Mesodermal cell (in vitro differentiated cells): ENCODE measurements at regions not wholly inside any gene's neighbourhood (a gene's known extent, or its start where the extent isn't known, plus 50 kb on each side); places are given as distances from the start of the nearest gene placed in this dataset.
A peak's percentile ranks its signal among the peaks of the same experiment; 100 is the strongest.
"Not testable (repeated sequence)": the region's sequence is repeated elsewhere in the genome, so short reads cannot be mapped to it uniquely, and the experiment has no call there.

Experiments
- H3K27ac ChIP-seq: 2 replicates; pipeline ENCODE4 v1.7.0; 2013; ENCODE audit warnings: mild to moderate bottlenecking, low read depth, low read length, moderate library complexity; ENCODE audit not compliant: severe bottlenecking
- H3K36me3 ChIP-seq: 2 replicates; pipeline ENCODE4 v1.7.1; 2013; ENCODE audit warnings: mild to moderate bottlenecking, low read length, moderate library complexity; ENCODE audit not compliant: control insufficient read depth, insufficient read depth
- H3K4me1 ChIP-seq: one replicate; pipeline ENCODE4 v1.7.1; 2013; ENCODE audit warnings: mild to moderate bottlenecking, low read length; ENCODE audit not compliant: insufficient read depth, control insufficient read depth, poor library complexity, severe bottlenecking
- H3K4me3 ChIP-seq: 2 replicates; pipeline ENCODE4 v1.7.0; 2013; ENCODE audit warnings: low read length, control low read depth, mild to moderate bottlenecking; ENCODE audit not compliant: insufficient read depth, poor library complexity, severe bottlenecking; ENCODE audit errors: extremely low read depth
- H3K9me3 ChIP-seq: 2 replicates; pipeline ENCODE4 v1.7.1; 2013; ENCODE audit warnings: mild to moderate bottlenecking, low read length, moderate library complexity; ENCODE audit not compliant: control insufficient read depth
- WGBS, 2 experiments: methylation state at CpG; one replicate each; pipeline ENCODE4 v1.1.5; 2013; ENCODE audit warnings: missing lambda C conversion rate in 2 of 2; ENCODE audit not compliant: insufficient coverage in 2 of 2; 5-methylcytosine and 5-hydroxymethylcytosine counted together

DNA sequence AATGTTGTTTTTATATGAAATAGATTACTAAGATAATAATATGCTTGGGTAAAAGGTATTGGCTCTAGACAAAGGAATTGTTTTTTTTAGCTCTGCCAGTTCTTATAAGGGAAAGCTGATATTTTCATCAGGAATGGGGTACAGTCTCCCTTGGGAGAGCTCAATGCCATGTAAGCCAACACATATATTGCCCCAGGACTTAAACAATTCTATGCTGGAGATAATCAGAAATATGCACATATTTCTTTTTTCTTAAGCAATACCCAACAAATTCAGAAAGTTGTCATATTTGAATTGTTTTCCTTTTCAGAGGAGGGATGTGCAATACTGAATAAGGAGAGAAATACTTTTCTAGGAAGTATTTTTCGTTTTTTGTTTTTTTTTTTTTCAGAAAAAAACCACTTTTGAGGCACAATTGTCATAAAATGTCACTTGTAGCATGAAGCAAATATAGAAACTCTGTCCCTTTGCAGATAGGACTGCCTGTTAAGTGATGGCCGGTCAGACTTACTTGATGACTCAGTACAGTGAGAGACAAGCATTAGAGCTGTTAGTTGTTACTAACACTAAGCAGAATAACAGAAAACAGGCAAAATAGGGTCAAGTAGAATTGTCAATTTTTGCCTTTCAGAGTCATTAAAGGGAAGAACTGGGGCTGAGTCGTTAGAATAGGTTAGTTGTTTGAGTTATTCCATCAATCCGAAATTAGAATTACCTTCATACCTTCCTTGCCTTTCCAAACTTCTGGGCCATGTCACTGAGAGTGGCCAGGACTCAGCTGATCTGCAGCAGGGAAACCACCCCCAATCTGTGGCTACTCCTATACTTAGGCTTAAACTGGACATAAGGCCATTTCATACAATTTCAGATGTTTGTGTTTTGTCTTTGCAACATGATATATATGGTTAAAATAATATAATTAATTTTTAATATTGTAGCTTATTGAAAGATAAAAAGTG lies 168.1 kb downstream of the SLC38A4 start:
- Histone ChIP-seq H3K27ac (peak overlapping the region; percentile 16), H3K9me3 (no peaks in the 10 kb centered on the region), H3K4me3 (no peak overlapping the region), H3K36me3 (no peaks in the 10 kb centered on the region), H3K4me1 (peaks cover 37% of the 10 kb centered on the region)
- 76% methylated on average over 2 of the region's 4 CpGs; no CpG with 5 or more reads in 1 of the 2 experiments for WGBS, 2 experiments

- not testable (repeated sequence) for H3K9me3 ChIP-seq
- 82 to 94% methylated on average over 2 to 3 of the region's 3 CpGs for WGBS, 2 experiments
Observed at GRCh38 chr12:46655984-46656383, 169.8 kb downstream of the SLC38A4 start.

GRCh38 chr12:46653311-46653710 lies 172.5 kb downstream of the SLC38A4 start:
- WGBS, 2 experiments = 100% methylated on average over 1 of the region's 2 CpGs; no CpG with 5 or more reads in 1 of the 2 experiments
- H3K36me3 ChIP-seq = no peaks in the 10 kb centered on the region
- no peak overlapping the region for H3K4me3 ChIP-seq
- no peak overlapping the region for H3K27ac ChIP-seq
- peaks cover 4% of the 10 kb centered on the region for H3K4me1 ChIP-seq
- H3K9me3 ChIP-seq = no peaks in the 10 kb centered on the region

More at GRCh38 chr12:46655984-46656383, 169.8 kb downstream of the SLC38A4 start:
- H3K36me3 ChIP-seq, H3K4me3 ChIP-seq, H3K27ac ChIP-seq: not testable (repeated sequence)
- peaks cover 30% of the 10 kb centered on the region for H3K4me1 ChIP-seq

- no peaks in the 10 kb centered on the region for H3K36me3 ChIP-seq
- peaks cover 5% of the 10 kb centered on the region for H3K9me3 ChIP-seq
- no peaks in the 10 kb centered on the region for H3K4me1 ChIP-seq
- no peak overlapping the region for H3K4me3 ChIP-seq
- H3K27ac ChIP-seq = no peak overlapping the region
Observed at GRCh38 chr12:46652692-46653091, 173.1 kb downstream of the SLC38A4 start.

DNA sequence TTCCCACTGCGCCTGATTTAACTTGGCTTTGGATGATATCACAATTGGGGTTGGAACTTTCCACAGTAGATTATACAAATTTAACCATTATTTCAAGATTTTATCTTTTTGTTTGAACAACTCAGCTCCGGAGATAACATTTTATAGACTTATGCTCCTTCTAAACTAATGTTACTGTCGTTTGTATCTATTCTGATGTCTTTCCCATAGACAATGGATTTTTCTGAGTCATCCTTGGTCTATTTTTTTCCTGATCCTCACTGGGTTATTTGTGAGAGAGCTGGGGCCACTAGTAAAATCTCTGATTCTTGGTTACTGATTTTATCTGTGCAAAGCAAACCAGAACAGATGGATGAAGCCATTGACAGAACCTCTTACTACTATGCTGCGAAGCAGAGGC lies 175.1 kb downstream of the SLC38A4 start:
- Histone ChIP-seq H3K4me3 (no peak overlapping the region), H3K9me3 (peaks cover 6% of the 10 kb centered on the region), H3K27ac (no peak overlapping the region), H3K4me1 (no peaks in the 10 kb centered on the region), H3K36me3 (no peaks in the 10 kb centered on the region)
- WGBS, 2 experiments = 93 to 100% methylated on average over 2 to 3 of the region's 4 CpGs

GRCh38 chr12:46649433-46649832 lies 176.4 kb downstream of the SLC38A4 start:
- WGBS, 2 experiments = 95 to 100% methylated on average over 4 of the region's 4 CpGs
- Histone ChIP-seq H3K9me3 (peaks cover 6% of the 10 kb centered on the region), H3K27ac (no peak overlapping the region), H3K36me3 (no peaks in the 10 kb centered on the region), H3K4me1 (no peaks in the 10 kb centered on the region), H3K4me3 (no peak overlapping the region)

DNA sequence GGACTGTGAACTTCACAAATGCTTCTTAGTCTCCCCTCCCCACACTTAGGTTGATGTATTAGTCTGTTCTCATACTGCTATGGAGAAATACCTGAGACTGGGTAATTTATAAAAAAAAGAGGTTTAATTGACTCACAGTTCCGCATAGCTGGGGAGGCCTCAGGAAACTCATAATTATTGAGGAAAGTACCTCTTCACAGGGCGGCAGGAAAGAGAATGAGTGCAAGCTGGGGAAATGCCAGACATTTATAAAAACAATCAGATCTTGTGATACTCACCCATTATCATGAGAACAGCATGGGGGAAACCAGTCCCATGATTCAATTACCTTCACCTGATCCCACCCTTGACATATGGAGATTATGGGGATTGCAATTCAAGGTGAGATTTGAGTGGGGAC lies 178.8 kb downstream of the SLC38A4 start:
- peaks cover 6% of the 10 kb centered on the region for H3K9me3 ChIP-seq
- no peak overlapping the region for H3K4me3 ChIP-seq
- no peak overlapping the region for H3K27ac ChIP-seq
- WGBS, 2 experiments = 100% methylated on average over 1 of the region's 2 CpGs; no CpG with 5 or more reads in 1 of the 2 experiments
- H3K4me1 ChIP-seq = no peaks in the 10 kb centered on the region
- H3K36me3 ChIP-seq = no peaks in the 10 kb centered on the region

GRCh38 chr12:46641649-46642048 lies 184.1 kb downstream of the SLC38A4 start:
- no CpG with 5 or more reads among the region's 2 CpGs for WGBS, 2 experiments
- H3K27ac ChIP-seq, H3K4me1 ChIP-seq: not testable (repeated sequence)

GRCh38 chr12:46635818-46636217 lies 190.0 kb downstream of the SLC38A4 start:
- Histone ChIP-seq H3K4me1 (no peaks in the 10 kb centered on the region), H3K36me3 (no peaks in the 10 kb centered on the region), H3K27ac (no peak overlapping the region), H3K9me3 (peaks cover 18% of the 10 kb centered on the region), H3K4me3 (no peak overlapping the region)

More at GRCh38 chr12:46641649-46642048, 184.1 kb downstream of the SLC38A4 start:
- peaks cover 21% of the 10 kb centered on the region for H3K9me3 ChIP-seq
- not testable (repeated sequence) for H3K4me3 ChIP-seq, H3K36me3 ChIP-seq

DNA sequence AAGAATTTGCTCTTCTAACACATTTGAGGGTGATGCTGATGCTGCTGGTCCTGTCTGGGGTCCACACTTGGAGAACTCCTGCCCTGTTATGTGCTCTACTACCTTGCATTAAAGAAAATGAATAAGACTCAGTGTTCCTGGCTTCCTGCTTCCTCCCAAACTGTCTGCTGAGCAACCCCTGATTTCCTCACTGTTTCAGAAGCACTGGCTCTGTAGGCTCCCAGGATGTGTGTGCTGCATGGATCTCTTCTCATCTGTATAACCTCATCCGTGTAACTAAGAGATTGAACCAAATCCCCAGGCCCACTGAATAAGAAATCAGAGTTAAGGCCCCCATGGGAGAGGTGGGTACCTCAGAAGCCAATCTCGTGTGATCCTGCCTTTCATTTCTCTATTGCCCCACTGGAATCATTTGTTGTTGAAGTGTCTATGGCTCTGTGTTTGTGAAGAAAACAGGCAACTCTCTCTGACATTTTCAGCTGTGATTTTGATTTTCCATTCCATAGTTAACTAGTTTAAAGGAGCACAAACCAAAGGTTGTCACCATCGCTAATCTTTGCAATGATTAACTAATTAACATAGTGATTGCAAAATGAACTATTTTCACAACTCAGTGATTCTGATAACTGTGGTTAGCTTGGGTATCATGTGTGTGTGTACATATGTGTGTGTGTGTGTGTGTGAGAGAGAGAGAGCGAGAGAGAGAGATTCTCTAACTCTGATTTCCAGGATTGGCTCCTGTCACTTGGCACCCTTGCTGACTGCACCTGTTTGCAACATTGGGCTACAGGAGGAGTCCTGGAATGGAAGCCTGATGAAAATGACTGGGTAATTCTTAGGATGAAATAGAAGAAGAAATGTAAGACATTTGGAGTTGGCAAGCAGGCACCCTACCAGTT lies 196.2 kb downstream of the SLC38A4 start:
- Histone ChIP-seq H3K27ac (no peak overlapping the region), H3K4me3 (no peak overlapping the region), H3K36me3 (no peaks in the 10 kb centered on the region), H3K4me1 (no peaks in the 10 kb centered on the region), H3K9me3 (no peaks in the 10 kb centered on the region)
- WGBS, 2 experiments = 93 to 100% methylated on average over 1 to 2 of the region's 4 CpGs
